ENCODE measurements at regions not wholly inside any gene's neighbourhood (a gene's known extent, or its start where the extent isn't known, plus 50 kb on each side); places are given as distances from the start of the nearest gene placed in this dataset.
"Not testable (repeated sequence)": the region's sequence is repeated elsewhere in the genome, so short reads cannot be mapped to it uniquely, and the experiment has no call there.

DNA sequence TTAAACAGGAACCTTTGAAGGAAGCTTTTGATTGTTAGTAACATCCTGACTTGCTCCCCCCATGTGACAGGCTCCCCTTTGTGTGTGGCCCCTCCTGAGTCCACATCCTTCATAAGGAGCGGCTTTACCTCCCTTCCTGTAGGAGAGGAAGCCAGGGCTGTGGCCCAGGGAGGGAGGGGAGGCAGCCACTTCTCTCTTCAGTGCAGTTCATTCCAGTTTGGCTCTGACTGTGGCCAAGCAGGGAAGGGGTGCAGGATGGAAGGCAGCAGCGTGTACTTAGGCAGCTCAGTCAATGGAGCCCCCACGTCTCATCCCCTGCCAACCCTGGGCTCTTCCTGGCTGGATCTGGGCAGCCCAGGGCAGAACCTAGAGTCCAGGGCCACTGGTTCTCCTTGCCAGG, 295.2 kb downstream of the QKI start:
- DNase-seq (ENCODE audit: low read depth) = no peak

DNA sequence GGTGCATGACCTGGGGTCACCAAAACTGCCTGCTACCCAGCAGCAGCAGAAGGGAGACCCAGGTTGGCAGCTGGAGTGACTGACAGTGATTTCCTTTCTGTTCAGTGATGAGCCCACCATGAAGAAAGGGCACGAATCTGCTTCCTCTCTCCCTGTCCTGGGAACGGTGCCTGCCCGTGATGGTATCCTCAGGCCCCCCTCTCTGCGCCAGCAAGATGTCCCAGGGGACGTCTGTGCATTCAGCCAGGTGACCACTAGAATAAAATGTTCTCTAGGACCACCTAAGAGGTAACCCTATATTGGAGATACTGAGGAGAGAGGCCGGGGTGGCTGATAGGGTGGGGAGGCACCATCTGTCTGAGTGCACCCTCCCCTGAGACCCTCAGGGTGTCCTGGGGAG, 294.7 kb downstream of the QKI start:
- DNase-seq (ENCODE audit: low read depth) = no peak

DNA sequence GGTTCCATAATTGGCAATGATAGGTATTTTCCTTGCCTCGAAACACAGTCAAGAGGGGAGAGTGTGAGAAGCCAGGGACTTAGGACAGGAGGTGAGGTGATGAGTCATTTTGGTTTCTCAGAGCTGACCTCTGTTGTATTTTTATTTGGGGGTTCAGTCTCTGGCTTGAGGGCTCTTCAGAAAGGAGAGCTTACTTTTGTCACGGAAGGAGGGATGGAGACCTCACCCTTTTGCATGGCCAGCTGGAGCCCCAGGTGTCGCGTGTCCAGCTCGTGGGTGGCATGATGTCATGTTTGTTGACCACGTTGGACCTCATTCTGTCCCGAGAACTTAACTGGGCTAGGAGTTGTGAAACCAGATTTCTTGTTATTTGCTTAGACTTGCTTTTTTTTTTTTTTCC, 293.9 kb downstream of the QKI start:
- DNase-seq (ENCODE audit: low read depth) = no peak

DNA sequence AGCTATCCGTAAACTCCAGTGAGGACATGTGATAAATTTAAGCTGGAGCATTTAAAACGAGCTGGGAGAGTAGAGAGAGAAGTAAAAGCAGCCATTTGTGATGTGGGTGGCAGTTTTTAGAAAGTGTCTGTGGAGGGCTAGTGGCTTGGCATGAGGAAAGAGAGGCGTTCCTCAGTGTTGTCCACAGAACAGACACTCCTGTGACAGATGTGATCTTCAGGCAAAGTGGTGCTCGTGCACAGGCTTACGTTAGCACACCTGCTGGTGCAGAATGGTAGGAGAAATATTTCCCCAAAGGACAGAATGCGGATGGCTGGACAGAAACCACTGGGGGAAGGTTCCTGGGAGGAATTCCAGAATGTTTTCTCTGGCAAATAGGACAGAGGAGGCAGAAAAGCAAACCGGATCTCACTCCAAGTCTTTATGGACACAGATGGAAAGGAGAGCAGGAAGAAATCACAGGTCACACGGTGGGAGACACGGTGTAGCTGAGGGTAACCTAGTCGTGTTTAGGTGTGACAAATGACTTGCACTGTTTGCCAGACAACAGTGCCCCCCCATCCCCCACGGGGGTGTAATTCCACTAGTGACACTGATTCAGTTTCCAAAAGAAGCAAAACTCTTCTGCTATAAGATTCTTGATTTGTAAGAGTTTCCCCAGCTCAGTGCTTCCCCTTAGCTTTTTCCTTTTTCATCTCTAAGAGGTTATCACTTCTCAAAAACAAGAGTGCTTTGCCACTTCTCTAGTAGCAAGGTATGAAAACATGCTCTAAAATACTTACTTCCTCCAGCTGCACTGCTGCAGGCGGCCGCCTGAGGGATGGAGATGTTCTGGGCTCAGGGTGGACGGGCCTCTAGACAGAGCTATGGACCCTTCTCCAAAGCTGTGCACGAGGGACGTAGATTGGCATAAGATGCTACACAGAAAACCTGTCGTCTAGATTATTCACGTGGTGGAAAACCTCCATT, 293.2 kb downstream of the QKI start:
- DNase-seq (ENCODE audit: low read depth) = no peak

DNA sequence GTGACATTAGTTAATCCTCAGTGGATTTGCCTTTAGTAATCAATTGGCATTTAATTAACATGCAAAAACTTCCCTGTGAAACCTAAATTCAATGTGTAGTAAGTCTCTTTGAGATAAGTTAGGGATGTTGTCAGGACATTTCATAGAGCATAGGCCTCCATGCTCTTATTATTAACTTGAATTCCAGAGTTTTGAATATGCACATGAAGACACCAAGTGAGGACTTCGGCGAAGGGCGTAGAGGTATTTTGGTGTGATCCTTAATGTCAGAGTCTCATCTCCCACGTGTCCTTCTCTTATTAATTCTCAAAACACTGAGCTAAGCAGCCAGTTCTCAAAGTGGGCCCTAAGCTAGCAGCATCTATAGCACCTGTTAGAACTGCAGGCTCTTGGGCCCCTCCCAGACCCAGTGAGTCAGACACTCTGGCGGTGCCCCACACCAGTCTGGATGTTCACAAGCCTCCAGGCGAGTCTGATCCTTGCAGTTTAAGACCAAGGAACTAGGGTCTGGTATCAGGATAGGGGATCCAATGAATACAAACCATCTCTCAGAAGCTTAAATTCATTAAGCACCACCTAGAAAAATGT, 292.1 kb downstream of the QKI start:
- DNase-seq (ENCODE audit: low read depth) = no peak

DNA sequence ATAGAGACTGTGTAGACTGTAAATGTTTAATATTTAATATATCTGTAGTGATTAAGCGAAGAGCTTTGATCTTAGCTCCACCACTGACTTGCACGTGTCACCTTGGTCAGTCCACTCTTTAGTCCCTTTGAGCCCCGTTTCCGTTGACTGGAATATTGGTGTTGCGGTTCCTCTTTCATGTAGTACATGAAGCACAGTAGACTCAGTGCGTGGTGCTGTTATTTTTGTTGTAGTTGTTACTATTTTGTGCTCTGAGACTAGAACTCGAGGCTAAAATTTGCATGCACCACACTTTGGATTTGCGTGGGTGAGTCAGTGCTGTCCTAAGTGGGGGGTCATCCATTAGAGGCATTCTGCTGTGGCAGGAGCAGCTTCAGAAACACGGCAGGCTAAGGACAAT, 291.4 kb downstream of the QKI start:
- no peak for DNase-seq (ENCODE audit: low read depth)

DNA sequence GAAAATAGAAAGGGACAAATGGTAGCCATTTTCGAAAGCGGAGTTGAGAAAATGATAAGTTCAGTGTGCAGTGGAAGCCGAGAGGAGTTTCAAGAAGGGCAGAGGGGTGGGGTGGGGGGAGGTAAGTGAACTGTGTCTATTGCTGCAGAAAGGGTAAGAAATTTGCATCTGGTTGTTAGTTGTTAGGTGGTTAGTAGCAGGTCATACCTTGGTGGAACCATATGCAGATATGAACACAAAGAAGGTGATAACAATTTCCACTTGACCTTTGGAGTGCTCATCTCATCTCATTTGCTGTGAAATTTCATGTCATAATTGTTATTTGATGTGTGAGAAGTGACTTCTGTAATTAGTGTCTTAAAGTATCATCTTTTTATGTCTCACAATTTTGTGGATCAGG, 288.2 kb downstream of the QKI start:
- DNase-seq (ENCODE audit: low read depth) = no peak

DNA sequence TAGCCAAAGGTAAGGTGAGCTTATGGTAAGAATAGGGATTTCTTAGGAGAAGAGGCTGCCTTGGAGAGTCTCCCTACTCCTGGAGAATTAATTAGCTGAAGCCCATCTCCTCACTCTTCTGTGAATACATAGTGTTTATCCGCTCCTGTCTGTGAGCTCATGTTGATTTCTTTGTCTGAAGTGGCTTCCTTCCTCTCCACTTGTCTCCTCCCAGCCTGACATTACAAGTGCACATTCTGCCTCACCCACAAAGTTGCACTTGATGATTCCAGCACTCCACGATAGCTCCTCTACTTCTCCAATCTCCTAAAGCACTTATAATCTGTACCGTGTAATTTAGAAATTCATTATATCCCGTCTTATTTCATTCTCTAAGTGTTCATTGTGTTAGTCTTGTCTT, 287.2 kb downstream of the QKI start:
- no peak for DNase-seq (ENCODE audit: low read depth)

DNA sequence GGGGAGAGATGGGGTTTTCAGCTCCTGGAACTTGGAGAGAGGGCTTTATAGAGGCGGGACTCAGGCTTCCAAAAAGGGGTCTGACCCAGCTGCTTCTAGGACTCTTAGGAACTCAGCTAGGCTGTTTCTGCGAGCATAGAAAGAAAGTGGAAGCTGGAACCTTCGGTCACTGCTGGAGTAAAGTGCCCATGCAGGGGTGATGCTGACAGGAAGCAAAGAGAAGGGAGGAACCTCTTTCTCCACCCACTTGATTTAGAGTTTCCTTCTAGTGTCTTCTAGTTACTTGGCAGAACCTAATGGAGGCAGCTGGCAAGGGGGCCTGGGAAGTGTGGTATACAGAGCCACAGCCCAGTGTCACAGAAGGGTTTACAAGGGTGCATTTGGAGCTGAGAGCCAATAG, 283.6 kb downstream of the QKI start:
- no peak for DNase-seq (ENCODE audit: low read depth)

DNA sequence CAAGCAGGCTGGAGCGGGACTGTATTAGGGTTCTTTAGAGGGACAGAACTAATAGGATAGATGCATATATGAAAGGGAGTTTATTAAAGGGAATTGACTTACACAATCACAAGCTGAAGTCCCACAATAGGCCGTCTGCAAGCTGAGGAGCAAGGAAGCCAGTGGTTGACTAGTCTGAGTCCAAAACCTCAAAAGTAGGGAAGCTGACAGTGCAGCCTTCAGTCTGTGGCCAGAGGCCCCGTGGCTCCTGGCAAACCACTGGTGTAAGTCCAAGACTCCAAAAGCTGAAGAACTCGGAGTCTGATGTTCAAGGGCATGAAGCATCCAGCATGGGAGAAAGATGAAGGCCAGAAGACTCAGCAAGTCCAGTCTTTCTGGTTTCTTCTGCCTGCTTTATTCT, 281.8 kb downstream of the QKI start:
- not testable (repeated sequence) for DNase-seq (ENCODE audit: low read depth)

DNA sequence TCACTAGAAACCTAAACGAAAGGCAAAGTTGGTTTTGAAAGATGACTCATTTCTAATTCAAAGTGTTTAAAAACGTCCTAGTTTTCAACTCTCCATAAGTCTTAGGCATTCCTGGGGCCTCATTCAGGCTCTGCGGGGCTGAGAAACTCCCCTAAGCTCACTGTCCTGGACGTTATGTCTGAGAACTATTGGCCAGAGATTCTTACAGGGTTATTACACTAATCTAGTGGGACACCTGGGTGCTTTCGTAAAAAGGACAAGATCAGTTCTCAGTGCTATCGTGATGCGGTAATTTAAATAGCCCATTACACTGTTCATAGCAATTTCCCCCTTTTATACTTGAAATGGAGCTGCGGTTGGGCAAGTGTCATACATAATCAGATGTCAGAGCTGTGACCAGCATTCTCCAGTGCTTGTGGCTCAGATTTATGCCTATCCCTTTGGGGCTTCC, 280.9 kb downstream of the QKI start:
- DNase-seq (ENCODE audit: low read depth) = no peak

DNA sequence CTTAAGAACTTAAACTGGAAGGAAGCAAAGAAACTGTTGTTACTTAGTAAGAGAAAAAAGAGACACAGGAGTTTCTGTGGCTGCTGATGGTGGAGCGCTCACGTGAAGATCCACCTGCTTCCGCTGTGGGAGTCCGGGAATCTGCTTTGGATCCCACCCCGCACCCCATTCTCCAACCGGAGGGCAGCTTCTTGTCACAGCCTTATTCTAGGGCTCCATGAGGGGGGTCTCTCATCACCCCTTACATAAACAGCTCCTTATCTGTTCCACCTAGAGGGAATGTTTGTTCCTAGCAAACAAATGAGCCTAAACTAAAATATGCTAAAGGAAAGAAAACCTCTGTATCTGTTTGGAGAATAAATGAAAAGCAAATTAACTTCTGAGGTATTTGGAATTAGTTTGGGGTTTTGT, 280.5 kb downstream of the QKI start:
- no peak for DNase-seq (ENCODE audit: low read depth)

DNA sequence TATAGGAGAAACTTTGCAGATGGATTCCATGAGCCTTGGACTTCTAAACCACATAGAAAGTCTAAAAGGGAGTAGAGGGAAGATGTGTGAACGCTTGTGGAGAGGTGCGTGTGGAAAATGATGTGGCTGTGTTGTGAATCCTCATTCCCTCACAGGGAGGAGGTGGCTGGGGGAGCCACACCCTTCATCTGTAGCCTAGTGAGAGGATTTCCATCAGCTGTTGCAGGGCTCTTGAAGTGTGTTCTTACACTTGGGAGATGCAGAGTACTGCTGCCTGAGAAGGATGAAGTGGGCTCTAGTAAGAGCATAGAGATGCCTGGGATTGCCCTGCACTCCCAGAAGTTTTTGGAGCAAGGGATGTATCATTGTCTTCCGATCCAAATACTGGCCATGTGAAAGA, 279.6 kb downstream of the QKI start:
- DNase-seq (ENCODE audit: low read depth) = no peak

DNA sequence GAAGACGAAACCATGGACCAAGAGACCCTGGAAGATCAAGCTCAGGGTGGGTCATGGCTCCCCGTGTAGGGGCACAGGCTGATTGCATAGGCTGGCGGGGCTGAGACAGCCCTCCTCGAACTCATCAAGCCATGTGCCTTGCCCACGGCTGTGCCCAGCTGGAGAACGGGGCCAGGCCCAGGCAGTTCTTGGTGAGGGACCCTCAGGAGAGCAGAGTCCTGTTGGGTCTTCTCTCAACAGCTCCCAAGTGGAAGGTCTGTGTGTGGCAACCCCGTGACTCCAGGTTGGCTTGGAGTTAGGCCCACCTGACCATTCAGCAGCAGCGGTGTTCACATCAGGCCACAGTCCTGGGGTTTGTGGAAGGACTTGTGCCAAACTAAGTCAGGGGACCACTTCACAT, 276.5 kb downstream of the QKI start:
- DNase-seq (ENCODE audit: low read depth) = no peak

DNA sequence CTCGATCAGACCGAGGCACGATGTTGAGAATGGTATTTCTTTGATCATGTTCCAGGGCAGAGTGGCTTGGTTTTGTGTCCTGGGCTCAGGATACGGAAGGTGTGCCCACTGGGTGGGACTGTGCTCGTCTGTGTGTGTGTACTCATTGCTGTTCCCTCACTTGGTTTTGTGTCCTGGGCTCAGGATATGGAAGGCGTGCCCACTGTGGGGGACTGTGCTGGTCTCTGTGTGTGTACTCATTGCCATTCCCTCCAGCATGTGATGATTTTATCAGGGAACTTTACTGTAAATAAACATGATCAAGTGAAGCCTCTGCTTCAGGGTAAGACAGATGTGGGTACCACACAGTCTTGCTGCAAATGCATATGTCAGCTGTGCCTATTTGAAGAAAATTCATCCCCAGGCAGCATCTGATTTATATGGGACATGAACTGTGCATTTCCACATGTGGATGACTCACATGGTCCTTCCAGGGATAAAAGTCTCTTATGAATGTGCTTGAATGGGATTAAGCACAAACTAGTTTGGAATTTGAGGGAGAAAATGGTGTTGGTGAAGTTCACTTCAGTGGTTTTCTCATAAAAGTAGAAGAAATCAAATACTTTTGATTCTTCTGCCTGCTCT, 274.3 kb downstream of the QKI start:
- DNase-seq (ENCODE audit: low read depth) = no peak

DNA sequence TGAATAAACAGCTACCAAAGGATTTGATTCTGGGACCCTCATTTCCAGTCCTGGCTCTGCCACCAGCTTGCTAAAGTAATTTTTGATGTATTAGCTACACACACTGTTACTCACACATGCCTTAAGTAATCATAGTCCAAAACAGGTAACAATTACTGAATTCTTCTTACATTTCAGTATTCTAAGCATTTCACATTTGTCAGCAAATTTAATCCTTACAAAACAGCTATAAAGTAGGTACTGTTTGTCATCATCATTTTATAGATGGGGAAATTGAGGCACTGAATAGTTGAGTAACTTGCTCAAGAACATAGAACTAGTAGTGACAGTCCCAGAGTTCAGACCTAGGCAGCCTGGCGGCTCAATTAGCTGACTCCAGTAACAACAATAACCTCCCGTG, 272.6 kb downstream of the QKI start:
- no peak for DNase-seq (ENCODE audit: low read depth)

DNA sequence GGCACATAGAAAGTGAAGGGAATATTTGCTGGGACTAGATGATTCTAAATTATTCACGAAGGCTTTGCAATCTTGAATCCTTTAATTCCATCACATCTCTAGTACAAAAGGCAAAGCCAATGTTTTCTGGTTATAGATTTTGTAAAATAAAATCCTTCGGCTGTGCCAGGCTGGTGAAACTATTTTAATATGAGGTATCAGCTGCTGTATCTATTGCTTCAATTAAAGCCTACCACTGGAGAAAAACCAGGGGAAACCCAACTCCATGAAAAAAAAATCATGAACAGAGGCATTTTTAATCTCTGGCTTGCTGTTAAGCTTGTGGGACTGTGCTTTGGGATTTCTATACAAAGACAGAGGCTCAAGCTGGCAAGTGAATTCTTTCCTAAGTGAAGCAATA, 271.8 kb downstream of the QKI start:
- DNase-seq (ENCODE audit: low read depth) = no peak

DNA sequence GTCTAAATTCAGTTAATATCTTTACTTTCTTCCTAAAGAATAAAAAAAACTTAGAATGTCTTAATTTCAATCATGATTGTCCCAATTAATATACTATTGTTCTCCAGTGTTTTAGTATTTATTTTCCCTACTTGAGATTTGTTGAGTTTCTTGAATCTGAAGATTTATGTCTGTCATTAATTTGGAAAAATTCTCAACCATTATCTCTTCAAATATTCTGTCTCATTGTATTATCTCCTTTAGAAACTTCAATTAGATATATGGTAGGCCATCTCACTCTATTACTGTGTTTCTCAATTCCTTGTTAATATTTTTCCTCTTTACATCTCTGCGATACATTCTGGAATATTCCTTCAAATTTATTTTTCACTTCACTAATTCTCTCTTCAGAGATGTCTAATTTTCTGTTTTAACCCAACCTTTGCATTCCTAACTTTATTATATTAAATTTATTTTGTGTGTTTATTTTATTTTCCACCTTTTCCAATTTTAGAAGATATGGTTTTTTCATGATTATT, 268.6 kb downstream of the QKI start:
- no peak for DNase-seq (ENCODE audit: low read depth)

DNA sequence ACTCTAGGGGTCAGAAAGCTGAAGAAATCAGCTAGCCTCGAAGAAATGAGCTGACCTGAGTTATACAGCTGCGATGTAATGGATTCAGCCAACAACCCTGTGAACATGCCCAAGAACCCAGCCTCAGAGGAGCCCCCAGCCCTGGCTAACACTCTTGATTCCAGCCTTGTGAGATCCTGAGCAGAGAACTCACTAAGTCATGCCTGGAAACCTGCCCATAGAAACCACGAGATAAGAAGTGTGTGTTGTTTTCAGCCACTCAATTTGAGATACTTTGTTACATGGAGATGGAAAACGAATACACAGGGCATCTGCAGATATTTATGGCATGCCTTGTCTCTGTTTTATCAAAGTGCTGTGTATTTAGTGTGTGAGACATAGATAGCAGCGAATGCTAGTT, 265.2 kb downstream of the QKI start:
- DNase-seq (ENCODE audit: low read depth) = no peak

DNA sequence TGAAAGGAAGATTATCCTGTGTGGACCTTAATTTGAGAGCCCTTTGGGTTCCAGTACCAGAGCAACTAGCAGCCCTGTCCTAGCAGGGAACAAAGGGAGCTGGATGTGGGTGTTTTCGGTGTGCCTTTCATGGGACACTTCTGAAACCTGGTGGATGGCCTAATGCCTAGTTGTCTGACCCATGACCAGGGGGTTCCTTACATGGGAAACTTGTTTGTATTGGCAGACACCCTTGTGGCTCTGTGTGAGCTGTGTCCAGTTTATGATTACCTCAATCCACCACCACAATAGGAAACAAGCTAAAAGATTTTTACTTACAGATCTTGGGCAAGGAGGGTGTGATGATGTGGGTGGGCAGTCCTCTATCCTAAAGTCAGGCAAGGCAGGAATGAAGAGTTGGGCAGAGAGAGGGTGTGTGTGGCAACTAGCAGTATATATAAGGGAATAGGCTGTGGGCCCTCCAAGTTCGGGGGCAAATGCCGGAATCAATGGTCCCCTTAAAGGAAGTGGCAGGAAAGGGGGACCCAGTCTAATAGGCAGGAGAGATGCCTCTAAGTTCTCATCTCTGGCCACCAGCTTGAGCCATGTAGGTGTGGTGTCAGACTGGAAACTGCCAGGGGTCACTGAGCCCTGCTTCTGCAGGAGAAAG, 264.6 kb downstream of the QKI start:
- no peak for DNase-seq (ENCODE audit: low read depth)

DNA sequence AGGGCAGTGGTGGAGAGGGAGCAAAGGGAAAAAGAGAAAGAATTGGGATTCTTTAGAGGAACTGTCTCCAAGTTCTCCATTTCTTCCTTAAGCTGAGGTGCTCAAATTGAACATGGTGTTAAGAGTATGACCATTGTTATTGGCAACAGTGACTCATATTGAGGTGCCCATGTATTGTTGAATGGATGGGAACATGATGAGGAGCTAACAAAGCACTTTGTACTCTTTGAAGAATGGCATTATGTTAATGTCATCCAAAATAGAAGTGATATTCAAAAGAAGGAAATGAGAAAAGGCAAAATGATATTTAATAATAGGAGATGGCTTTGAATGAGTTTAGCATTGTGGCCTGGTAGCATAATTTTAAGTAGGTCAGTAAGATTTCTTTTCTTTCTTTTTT, 261.1 kb downstream of the QKI start:
- DNase-seq (ENCODE audit: low read depth) = no peak

DNA sequence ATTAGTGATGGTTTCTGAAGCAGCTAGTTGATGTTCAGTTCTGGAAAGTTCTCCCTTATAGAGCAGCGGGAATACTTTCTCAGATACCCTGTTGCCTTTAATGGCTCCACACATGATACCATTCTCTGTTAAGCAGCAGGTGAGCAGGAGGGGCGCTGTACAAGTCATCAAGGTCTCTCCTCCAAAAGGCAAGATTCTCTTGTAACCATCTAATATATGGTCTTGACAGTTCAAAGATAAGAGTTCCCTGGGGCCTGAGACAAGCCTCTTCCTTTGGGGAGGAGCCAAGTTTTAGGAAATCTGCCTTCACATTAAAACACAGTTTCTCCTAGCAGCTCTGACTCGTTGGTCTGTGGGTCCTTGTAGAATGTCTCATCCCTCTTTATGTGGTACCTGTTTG, 258.2 kb downstream of the QKI start:
- DNase-seq (ENCODE audit: low read depth) = no peak

Measured in forelimb muscle (tissue), 1 donor.